Midbrain (tissue), 1 donor: ENCODE measurements at regions not wholly inside any gene's neighbourhood (a gene's known extent, or its start where the extent isn't known, plus 50 kb on each side); places are given as distances from the start of the nearest gene placed in this dataset.

Experiments used
- DNase-seq: peaks from one replicate; lab custom pipeline; 2025; lab: John Stamatoyannopoulos, UW

GRCh38 chr5:107325866-107326265, 344.9 kb downstream of the EFNA5 start:
- DNase-seq, result no peak

DNA sequence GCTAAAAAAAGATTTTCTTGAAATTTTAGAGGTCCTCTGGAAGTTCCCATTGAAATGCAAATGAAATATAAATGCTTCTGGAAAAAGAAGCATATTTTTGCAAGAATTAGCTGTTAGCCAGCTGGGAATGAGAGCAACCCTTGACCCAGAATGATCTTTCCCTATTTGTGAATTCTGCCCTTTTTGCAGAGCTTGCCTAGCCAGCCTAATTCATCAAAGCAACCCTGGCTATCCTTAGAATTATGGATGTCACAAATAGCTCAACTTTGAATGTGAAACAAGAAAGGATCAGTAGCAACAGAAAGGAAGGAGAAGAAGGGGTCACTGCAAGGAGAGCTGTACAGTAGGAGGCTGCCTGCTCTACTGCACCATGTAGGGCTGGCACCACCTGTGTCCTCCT, 345.9 kb downstream of the EFNA5 start:
- DNase-seq, result no peak

GRCh38 chr5:107324071-107324470, 346.7 kb downstream of the EFNA5 start:
- no peak for DNase-seq

GRCh38 chr5:107323536-107323935, 347.2 kb downstream of the EFNA5 start:
- no peak for DNase-seq

DNA sequence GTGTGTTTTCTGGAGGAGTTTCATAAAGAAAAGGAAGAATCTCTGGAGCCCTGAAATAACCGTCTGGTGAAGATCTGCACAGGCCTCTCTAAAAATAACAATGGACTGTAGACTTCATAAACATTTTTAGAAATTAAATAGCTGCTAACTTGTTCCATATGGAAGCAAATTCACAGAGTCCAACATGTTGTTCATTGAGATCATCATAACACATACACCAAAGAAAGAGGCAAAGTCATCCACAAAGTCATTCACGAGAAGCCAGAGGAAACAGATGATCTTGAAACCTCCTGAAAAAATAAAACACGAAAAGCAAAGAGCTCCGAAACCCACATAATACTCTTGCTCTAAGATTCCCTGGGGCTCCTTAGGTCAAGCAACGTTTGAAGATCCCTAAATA, 347.8 kb downstream of the EFNA5 start:
- DNase-seq, result no peak

- DNase-seq, result no peak
These were observed 348.8 kb downstream of the EFNA5 start for GRCh38 chr5:107321906-107322305.

DNA sequence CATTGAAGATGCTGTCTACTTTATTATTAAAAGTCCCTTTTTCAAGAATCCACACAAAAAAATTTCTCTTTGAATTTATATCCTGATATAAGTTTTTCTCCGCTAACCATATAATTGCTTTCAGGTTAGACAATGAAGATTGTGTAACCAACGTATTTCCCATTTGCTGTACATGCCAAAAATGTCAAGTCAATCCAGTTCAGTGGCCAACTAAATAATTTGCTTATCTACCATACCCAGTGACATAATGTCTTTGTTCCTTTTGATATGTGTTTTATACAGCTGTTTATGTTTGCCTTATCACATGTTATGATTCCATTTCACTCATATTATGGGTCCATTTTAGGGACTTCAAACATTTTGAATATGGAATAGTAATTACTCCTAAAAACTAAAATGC, 349.9 kb downstream of the EFNA5 start:
- no peak for DNase-seq

- DNase-seq, result no peak
These were observed 350.4 kb downstream of the EFNA5 start for GRCh38 chr5:107320376-107320775.

- DNase-seq, result no peak
These were observed 350.8 kb downstream of the EFNA5 start for GRCh38 chr5:107319901-107320300.

DNA sequence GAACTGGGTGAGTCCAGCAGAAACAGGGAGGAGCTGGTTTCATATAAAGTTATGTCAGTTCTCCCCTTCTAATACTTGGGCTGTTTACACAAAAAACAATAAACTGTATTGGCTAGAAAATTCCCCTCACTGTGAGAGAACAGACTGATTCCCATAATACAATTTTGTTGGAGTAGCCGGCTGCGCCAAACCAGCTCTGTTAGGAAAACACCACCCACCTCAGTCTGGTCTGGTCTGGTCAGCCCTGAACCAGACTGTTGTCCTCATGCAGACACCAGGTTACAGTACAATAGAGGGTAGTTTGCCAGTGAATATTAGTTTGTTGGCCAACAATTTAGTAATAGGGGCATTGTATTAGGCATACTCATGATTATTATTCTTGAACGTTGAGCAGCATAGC, 356.4 kb downstream of the EFNA5 start:
- no peak for DNase-seq

GRCh38 chr5:107313921-107314320, 356.8 kb downstream of the EFNA5 start:
- no peak for DNase-seq

DNA sequence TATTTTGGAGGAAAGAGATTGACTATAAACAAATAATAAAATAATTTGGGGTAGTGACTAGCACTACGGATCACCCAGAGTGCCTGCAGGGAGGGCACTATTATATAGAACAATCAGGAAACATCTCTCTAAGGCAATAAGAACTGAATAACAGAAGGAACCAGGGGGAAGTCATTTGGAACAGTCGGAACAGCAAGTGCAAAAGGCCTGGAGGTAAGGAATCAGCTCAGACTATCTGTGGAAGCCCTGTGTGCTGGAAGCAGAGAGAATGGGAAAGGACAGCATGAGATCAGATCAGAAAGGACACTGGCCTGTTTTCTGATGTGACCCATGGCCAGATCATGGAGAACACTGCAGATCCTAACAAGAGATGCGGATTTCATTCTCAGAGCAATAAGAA, 357.6 kb downstream of the EFNA5 start:
- DNase-seq, result no peak

DNA sequence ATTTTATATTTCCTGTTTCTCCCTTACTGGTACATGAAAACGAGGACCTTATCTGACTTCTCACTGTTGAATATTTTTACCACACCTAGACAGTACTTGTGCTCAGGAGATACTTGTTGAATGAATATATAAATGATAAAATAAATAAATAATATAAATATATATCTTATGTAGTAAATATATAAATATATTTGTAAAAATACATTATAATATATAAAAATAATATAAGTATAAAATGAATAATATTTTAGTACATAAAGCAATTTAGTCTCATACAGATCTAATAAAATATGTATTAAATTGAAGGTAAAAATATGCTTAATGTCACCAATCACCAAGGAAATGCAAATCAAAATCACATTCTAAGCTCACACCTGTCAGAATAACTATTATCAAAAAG, 360.6 kb downstream of the EFNA5 start:
- DNase-seq, result no peak

DNA sequence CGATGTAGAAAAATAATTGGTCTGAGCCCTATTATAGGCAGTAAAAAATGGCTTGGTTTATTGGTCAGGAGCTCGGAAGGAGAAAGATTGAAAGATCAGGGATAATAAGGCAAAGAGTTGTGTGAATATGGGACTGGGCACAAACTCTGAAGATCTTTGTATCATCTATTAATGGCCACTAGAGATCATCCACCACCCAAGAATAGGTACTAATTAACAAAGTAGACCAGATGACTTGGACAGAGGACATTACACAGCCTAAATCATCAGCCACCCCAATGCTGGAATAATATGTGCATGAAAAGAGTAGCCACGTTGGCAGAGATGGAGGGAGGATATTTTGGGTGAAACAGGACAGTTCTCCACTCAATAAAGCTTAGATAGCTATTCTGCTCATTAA, 364.1 kb downstream of the EFNA5 start:
- no peak for DNase-seq

DNA sequence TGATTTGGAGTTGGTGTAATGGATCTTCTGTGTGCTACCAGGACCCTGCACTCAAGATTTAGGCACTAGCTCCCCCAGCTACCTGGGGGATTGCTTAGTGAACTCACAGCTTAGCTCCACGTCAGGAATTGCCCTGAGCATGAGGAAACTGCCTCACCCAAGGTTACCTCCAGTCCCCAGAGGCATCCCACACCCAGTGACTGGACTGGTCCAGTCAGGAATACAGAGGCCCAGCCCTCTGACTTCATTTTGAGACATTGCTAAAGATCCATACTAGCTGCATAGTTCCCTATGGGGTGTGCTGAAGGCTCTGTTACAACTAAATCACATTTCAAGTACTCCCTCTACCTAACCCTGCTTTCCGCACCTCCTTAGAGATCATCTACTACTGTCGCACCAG, 364.7 kb downstream of the EFNA5 start:
- DNase-seq, result no peak

GRCh38 chr5:107304684-107305083, 366.1 kb downstream of the EFNA5 start:
- no peak for DNase-seq

DNA sequence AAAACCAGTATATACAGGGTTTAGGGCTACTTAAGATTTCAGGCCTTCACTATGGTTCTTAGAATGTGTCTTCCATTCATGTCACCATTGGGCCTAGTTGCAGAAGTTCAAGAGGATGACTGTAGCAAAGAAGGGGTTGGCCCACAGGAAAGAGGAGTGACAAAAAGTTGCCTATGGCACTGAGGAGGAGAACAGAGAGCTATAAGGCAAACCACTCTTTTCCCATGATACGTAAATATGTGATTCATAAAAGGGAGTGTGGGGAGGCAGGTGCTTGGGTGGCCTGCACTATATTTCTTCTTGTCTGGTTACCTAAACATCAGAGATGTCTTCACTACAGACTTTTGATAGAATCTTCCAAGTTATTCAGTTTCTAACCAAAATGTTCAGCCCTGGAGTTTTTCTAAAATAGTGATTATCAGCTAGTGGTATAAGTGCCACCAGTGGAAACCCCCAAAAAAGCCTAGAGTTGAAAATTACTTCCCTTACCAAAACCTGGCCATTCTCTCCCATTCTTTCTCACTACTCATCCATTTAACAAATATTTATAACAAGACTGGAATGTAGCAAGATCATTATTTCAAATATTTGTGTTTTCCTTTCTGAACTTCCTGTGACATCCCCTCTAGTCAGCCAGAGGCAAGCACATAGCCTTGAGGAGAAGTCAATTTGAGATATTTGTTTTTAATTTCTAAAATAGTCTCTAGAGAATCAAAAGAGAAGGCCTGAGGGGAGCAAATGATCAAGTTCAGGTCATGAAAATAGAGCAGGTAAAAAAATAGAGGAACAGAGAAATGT, 367.4 kb downstream of the EFNA5 start:
- no peak for DNase-seq

DNA sequence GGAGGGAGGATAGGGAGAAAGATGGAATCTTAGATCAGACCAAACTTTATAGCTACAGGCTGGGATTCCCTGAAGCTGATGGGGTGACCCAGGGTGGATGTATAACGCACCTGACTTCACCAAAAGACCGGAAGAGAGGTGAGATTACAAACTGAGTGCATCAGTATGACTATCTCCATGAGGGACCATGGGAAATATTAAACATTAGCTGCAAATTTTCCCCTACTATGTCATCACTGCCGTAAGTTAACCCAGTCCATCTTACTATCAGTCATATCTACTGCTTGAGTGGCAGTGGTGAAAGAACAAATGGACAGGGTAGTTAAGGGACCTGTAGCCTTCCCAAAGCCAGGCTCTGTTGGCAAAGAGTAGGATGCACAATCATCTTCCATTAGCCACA, 368.3 kb downstream of the EFNA5 start:
- no peak for DNase-seq

- DNase-seq, result no peak
These were observed 368.7 kb downstream of the EFNA5 start for GRCh38 chr5:107301999-107302398.

- no peak for DNase-seq
These were observed 369.9 kb downstream of the EFNA5 start for GRCh38 chr5:107300721-107301327.

- DNase-seq, result no peak
These were observed 374.2 kb downstream of the EFNA5 start for GRCh38 chr5:107296572-107296971.

GRCh38 chr5:107295914-107296313, 374.8 kb downstream of the EFNA5 start:
- no peak for DNase-seq

DNA sequence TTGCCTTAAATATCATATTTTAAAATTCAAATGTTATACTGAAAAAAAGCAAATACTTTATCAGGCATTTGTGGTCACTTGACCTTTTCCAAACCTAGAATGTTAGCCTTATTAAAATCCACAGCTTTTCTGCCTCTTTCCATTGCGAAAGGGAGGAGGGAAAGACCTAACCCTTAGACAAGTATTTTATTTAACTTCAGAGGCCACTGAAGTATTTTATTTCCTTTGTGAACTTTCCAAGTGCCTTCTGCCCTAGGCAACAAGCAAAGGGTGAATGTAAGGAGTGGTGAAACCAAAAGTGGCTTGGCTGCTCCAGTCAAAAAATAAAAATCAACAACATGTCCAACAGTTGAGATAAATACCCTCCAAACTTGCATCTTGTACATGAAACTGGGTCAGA, 376.1 kb downstream of the EFNA5 start:
- no peak for DNase-seq

DNA sequence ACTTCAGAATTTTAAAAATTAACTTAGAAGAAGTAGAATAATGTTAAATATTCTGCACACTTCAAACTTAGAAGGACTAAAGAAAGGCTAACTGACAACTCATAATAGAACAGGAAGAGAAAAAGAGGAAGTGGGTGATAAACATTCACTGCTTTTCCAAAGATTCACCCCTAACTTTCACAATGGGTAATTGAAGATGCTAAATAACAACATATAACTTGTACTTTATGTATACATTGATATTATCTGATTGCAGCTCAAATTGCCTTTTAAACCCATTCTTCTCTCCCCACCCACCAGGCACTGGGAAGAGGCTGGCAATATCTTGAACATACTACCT, 376.6 kb downstream of the EFNA5 start:
- peak; percentile 3 for DNase-seq
